Spinal cord (tissue), 9 donors: ENCODE measurements at regions not wholly inside any gene's neighbourhood (a gene's known extent, or its start where the extent isn't known, plus 50 kb on each side); places are given as distances from the start of the nearest gene placed in this dataset.

ENCODE experiments used
- DNase-seq, 6 donors: peaks; one replicate each; pipeline versions ENCODE4 v3.0.0 to v3.0.0-alpha.2; 2013 to 2015; ENCODE audit warnings: low spot score in 6 of 6, low read depth in 4 of 6
- H3K27ac ChIP-seq: one replicate; pipeline ENCODE4 v1.5.1; 2013; ENCODE audit warnings: low read depth, low read length, control low read depth
- H3K27me3 ChIP-seq: one replicate; pipeline ENCODE4 v1.6.1; 2013; ENCODE audit warnings: low read length; ENCODE audit not compliant: control insufficient read depth, insufficient read depth
- H3K36me3 ChIP-seq: one replicate; pipeline ENCODE4 v1.6.1; 2013; ENCODE audit warnings: low read length; ENCODE audit not compliant: control insufficient read depth, insufficient read depth
- H3K4me1 ChIP-seq: one replicate; pipeline ENCODE4 v1.6.1; 2013; ENCODE audit warnings: low read length; ENCODE audit not compliant: control insufficient read depth, insufficient read depth
- H3K4me3 ChIP-seq: one replicate; pipeline ENCODE4 v1.5.1; 2013; ENCODE audit warnings: low read depth, low read length, control low read depth
- H3K9me3 ChIP-seq: one replicate; pipeline ENCODE4 v1.6.1; 2013; ENCODE audit warnings: low read length; ENCODE audit not compliant: control insufficient read depth, insufficient read depth
- WGBS: methylation state at CpG from one replicate; pipeline ENCODE4 v1.1.5; 2013; ENCODE audit warnings: missing lambda C conversion rate; ENCODE audit not compliant: insufficient coverage; 5-methylcytosine and 5-hydroxymethylcytosine counted together
- donor health status: healthy.

- Histone ChIP-seq H3K36me3 (no peaks in the 10 kb centered on the region), H3K27me3 (no peaks in the 10 kb centered on the region), H3K9me3 (no peaks in the 10 kb centered on the region), H3K27ac (no peak overlapping the region), H3K4me3 (no peak overlapping the region), H3K4me1 (no peaks in the 10 kb centered on the region)
- no peak for DNase-seq
- 100% methylated on average over 1 of the region's 4 CpGs for WGBS
Observed at GRCh38 chr13:95386370-95386769, 85.1 kb upstream of the ABCC4 start.

GRCh38 chr13:95387733-95388207, 86.5 kb upstream of the ABCC4 start:
- no peaks in the 10 kb centered on the region for H3K27me3 ChIP-seq
- H3K4me1 ChIP-seq, result no peaks in the 10 kb centered on the region
- peak in 5 of 6 donors; percentile 36 to 94 (median 54) for DNase-seq
- no peaks in the 10 kb centered on the region for H3K9me3 ChIP-seq
- no peak overlapping the region for H3K4me3 ChIP-seq
- 34% methylated on average over 3 of the region's 4 CpGs for WGBS
- H3K27ac ChIP-seq, result peak overlapping the region; percentile 26
- H3K36me3 ChIP-seq, result no peaks in the 10 kb centered on the region

- H3K4me1 ChIP-seq, result no peaks in the 10 kb centered on the region
- no peaks in the 10 kb centered on the region for H3K9me3 ChIP-seq
- H3K4me3 ChIP-seq, result no peak overlapping the region
- no peaks in the 10 kb centered on the region for H3K27me3 ChIP-seq
- no peak overlapping the region for H3K27ac ChIP-seq
- WGBS, result no CpG with 5 or more reads among the region's 2 CpGs
- DNase-seq, result no peak
- no peaks in the 10 kb centered on the region for H3K36me3 ChIP-seq
Observed at GRCh38 chr13:95388420-95389079, 87.3 kb upstream of the ABCC4 start.

- Histone ChIP-seq H3K36me3 (no peaks in the 10 kb centered on the region), H3K27me3 (no peaks in the 10 kb centered on the region), H3K27ac (no peak overlapping the region), H3K9me3 (no peaks in the 10 kb centered on the region), H3K4me1 (no peaks in the 10 kb centered on the region), H3K4me3 (no peak overlapping the region)
- WGBS, result 94% methylated on average over 2 of the region's 2 CpGs
- DNase-seq, result no peak
Observed at GRCh38 chr13:95391362-95391761, 90.1 kb upstream of the ABCC4 start.

- no peak overlapping the region for H3K27ac ChIP-seq
- no peaks in the 10 kb centered on the region for H3K4me1 ChIP-seq
- H3K9me3 ChIP-seq, result no peaks in the 10 kb centered on the region
- H3K27me3 ChIP-seq, result no peaks in the 10 kb centered on the region
- 80% methylated on average over 1 of the region's 2 CpGs for WGBS
- no peak for DNase-seq
- H3K4me3 ChIP-seq, result no peak overlapping the region
- no peaks in the 10 kb centered on the region for H3K36me3 ChIP-seq
Observed at GRCh38 chr13:95391785-95392184, 90.5 kb upstream of the ABCC4 start.

- Histone ChIP-seq H3K27me3 (no peaks in the 10 kb centered on the region), H3K4me3 (no peak overlapping the region), H3K4me1 (no peaks in the 10 kb centered on the region), H3K27ac (no peak overlapping the region), H3K36me3 (no peaks in the 10 kb centered on the region), H3K9me3 (no peaks in the 10 kb centered on the region)
- 94% methylated on average over 2 of the region's 3 CpGs for WGBS
- DNase-seq, result no peak
Observed at GRCh38 chr13:95392597-95392996, 91.3 kb upstream of the ABCC4 start.

GRCh38 chr13:95403349-95404140, 102.3 kb upstream of the ABCC4 start:
- peak in 1 of 6 donors; percentile 61 for DNase-seq
- 12% methylated on average over 9 of the region's 17 CpGs for WGBS
- Histone ChIP-seq H3K27me3 (no peaks in the 10 kb centered on the region), H3K27ac (no peak overlapping the region), H3K4me3 (peak overlapping the region; percentile 53), H3K36me3 (no peaks in the 10 kb centered on the region), H3K9me3 (no peaks in the 10 kb centered on the region), H3K4me1 (peaks cover 7% of the 10 kb centered on the region)

- Histone ChIP-seq H3K4me3 (peak overlapping the region; percentile 53), H3K27ac (no peak overlapping the region), H3K36me3 (no peaks in the 10 kb centered on the region), H3K4me1 (peaks cover 7% of the 10 kb centered on the region), H3K27me3 (no peaks in the 10 kb centered on the region), H3K9me3 (no peaks in the 10 kb centered on the region)
- DNase-seq, result peak; percentile 73 to 96 (median 84)
- WGBS, result under 1% methylated on average over 15 of the region's 24 CpGs
Observed at GRCh38 chr13:95404141-95404882, 103.1 kb upstream of the ABCC4 start.

GRCh38 chr13:95406176-95406575, 104.9 kb upstream of the ABCC4 start:
- Histone ChIP-seq H3K4me1 (peaks cover 7% of the 10 kb centered on the region), H3K27ac (no peak overlapping the region), H3K4me3 (no peak overlapping the region), H3K36me3 (no peaks in the 10 kb centered on the region), H3K27me3 (no peaks in the 10 kb centered on the region), H3K9me3 (no peaks in the 10 kb centered on the region)
- no peak for DNase-seq
- whole genome bisulfite sequencing, result no CpG with 5 or more reads among the region's 3 CpGs
